CD14-positive monocyte (primary cell): ENCODE measurements at regions not wholly inside any gene's neighbourhood (a gene's known extent, or its start where the extent isn't known, plus 50 kb on each side); places are given as distances from the start of the nearest gene placed in this dataset.

Experiments
- DNase-seq, 3 donors: peaks; one replicate each; pipeline ENCODE4 v3.0.0-alpha.2; 2011 to 2022
- H2AFZ ChIP-seq: 2 replicates; pipeline ENCODE4 v1.6.0; 2012; ENCODE audit warnings: mild to moderate bottlenecking, low read depth, low read length, inconsistent platforms; ENCODE audit not compliant: insufficient read depth, poor library complexity, severe bottlenecking
- H3K27ac ChIP-seq, 2 donors: 1 replicate in 1 of 2; 2 replicates in 1 of 2; pipeline ENCODE4 v1.5.1; 2012 to 2013; ENCODE audit warnings: low read length in 2 of 2, control low read depth in 1 of 2, inconsistent platforms in 1 of 2, low read depth in 1 of 2, mild to moderate bottlenecking in 1 of 2
- H3K27me3 ChIP-seq, 2 donors: one replicate each; pipeline versions ENCODE4 v1.6.0 to v1.6.1; 2011 to 2013; ENCODE audit warnings: low read length in 2 of 2; ENCODE audit not compliant: control insufficient read depth in 2 of 2, insufficient read depth in 2 of 2
- H3K36me3 ChIP-seq, 2 donors: replicated peaks in 1 of 2; 1 replicate in 1 of 2; 2 replicates in 1 of 2; pipeline versions ENCODE4 v1.5.1 to v1.6.1; 2012 to 2013; ENCODE audit warnings: low read length in 2 of 2, control low read depth in 1 of 2, inconsistent platforms in 1 of 2, mild to moderate bottlenecking in 1 of 2; ENCODE audit not compliant: insufficient read depth in 2 of 2, control insufficient read depth in 1 of 2
- H3K4me1 ChIP-seq, 2 donors: 1 replicate in 1 of 2; 2 replicates in 1 of 2; pipeline versions ENCODE4 v1.5.1 to v1.6.1; 2012 to 2013; ENCODE audit warnings: low read length in 2 of 2, control low read depth in 1 of 2, inconsistent platforms in 1 of 2, mild to moderate bottlenecking in 1 of 2, moderate library complexity in 1 of 2; ENCODE audit not compliant: insufficient read depth in 2 of 2, control insufficient read depth in 1 of 2
- H3K4me2 ChIP-seq: replicated peaks from 2 replicates; pipeline ENCODE3; 2012; ENCODE audit warnings: low read length, moderate library complexity, mild to moderate bottlenecking; ENCODE audit not compliant: poor library complexity, severe bottlenecking; ENCODE audit errors: extremely low read depth
- H3K4me3 ChIP-seq, 3 experiments: fragments of 200-600 bp in 1 of 3; sonication (generic) in 1 of 3; replicated peaks in 1 of 3; 1 replicate in 2 of 3; 2 replicates in 1 of 3; pipeline ENCODE4 v1.5.1; 2011 to 2013; ENCODE audit warnings: low read length in 3 of 3, mild to moderate bottlenecking in 3 of 3, control low read depth in 2 of 3, low read depth in 2 of 3, inconsistent platforms in 1 of 3, moderate library complexity in 1 of 3
- H3K79me2 ChIP-seq: 2 replicates; pipeline ENCODE4 v1.6.0; 2012; ENCODE audit warnings: mild to moderate bottlenecking, control low read depth, inconsistent platforms, low read length, moderate library complexity; ENCODE audit not compliant: insufficient read depth
- H3K9ac ChIP-seq: 2 replicates; pipeline ENCODE4 v1.6.0; 2017; ENCODE audit warnings: low read length, mild to moderate bottlenecking; ENCODE audit not compliant: insufficient read depth, poor library complexity, severe bottlenecking
- H3K9me3 ChIP-seq, 2 donors: replicated peaks in 1 of 2; 1 replicate in 1 of 2; 2 replicates in 1 of 2; pipeline versions ENCODE4 v1.5.1 to v1.6.1; 2012 to 2013; ENCODE audit warnings: low read length in 2 of 2, control low read depth in 1 of 2; ENCODE audit not compliant: control insufficient read depth in 1 of 2, insufficient read depth in 1 of 2
- H4K20me1 ChIP-seq: 2 replicates; pipeline ENCODE4 v1.6.0; 2012; ENCODE audit warnings: mild to moderate bottlenecking, low read length, control low read depth, moderate library complexity; ENCODE audit not compliant: insufficient read depth
- H3K27ac Mint-ChIP-seq, 7 donors: one replicate each; pipeline ENCODE4 v1.8.0; 2020; ENCODE audit warnings: mild to moderate bottlenecking in 7 of 7, mixed read lengths in 7 of 7, moderate library complexity in 6 of 7, inconsistent platforms in 2 of 7
- H3K27me3 Mint-ChIP-seq, 3 donors: one replicate each; pipeline ENCODE4 v1.8.0; 2021 to 2022; ENCODE audit warnings: low read depth in 3 of 3, mild to moderate bottlenecking in 3 of 3, mixed read lengths in 3 of 3, moderate library complexity in 3 of 3, inconsistent platforms in 1 of 3
- H3K36me3 Mint-ChIP-seq, 2 donors: one replicate each; pipeline ENCODE4 v1.8.0; 2020; ENCODE audit warnings: mixed read lengths in 2 of 2, inconsistent platforms in 1 of 2, mild to moderate bottlenecking in 1 of 2
- H3K4me1 Mint-ChIP-seq: one replicate; pipeline ENCODE4 v1.8.0; 2020; ENCODE audit warnings: mild to moderate bottlenecking, mixed read lengths
- H3K4me3 Mint-ChIP-seq, 2 donors: one replicate each; pipeline ENCODE4 v1.8.0; 2020; ENCODE audit warnings: mild to moderate bottlenecking in 2 of 2, mixed read lengths in 2 of 2, moderate library complexity in 1 of 2
- H3K9me3 Mint-ChIP-seq, 7 donors: one replicate each; pipeline ENCODE4 v1.8.0; 2020 to 2022; ENCODE audit warnings: mixed read lengths in 7 of 7, mild to moderate bottlenecking in 6 of 7, moderate library complexity in 6 of 7, inconsistent platforms in 2 of 7
- CTCF ChIP-seq: fragments of 200-600 bp; IDR thresholded peaks from one replicate; pipeline ENCODE4 v1.8.0; 2022; ENCODE audit warnings: antibody characterized with exemption, mild to moderate bottlenecking
- WGBS: methylation state at CpG from one replicate; pipeline ENCODE4 v1.1.5; 2013; ENCODE audit warnings: missing lambda C conversion rate; ENCODE audit not compliant: insufficient coverage; 5-methylcytosine and 5-hydroxymethylcytosine counted together
- intact Hi-C, 2 donors: fragments of 100-400 bp; cut with micrococcal nuclease; formaldehyde crosslinking; loops; one replicate each; pipeline versions ENCODE4 v1.15.0 to v1.15.1; 2023

GRCh38 chr6:117078624-117079023 lies 186.7 kb upstream of the VGLL2 start:
- intact Hi-C loops = no loop called here
- no peaks in the 10 kb centered on the region for H3K79me2 ChIP-seq
- no peak for DNase-seq

GRCh38 chr6:117079951-117080350 lies 185.4 kb upstream of the VGLL2 start:
- no CpG with 5 or more reads among the region's 2 CpGs for WGBS
- Histone ChIP-seq H3K4me1 (no peaks in the 10 kb centered on the region), H3K27ac (no peak overlapping the region), H4K20me1 (no peaks in the 10 kb centered on the region), H3K9ac (no peak overlapping the region), H3K27me3 (no peaks in the 10 kb centered on the region), H3K4me2 (no peak overlapping the region), H3K4me3 (no peak overlapping the region), H2AFZ (no peak overlapping the region), H3K36me3 (no peaks in the 10 kb centered on the region), H3K79me2 (no peaks in the 10 kb centered on the region), H3K9me3 (peaks cover 0 to 5% of the 10 kb centered on the region in 2 donors)
- H3K27me3 Mint-ChIP-seq = peaks cover 0 to 1% (median 0%) of the 10 kb centered on the region in 3 donors
- H3K27ac Mint-ChIP-seq = no peak overlapping the region
- H3K9me3 Mint-ChIP-seq = peaks cover 0 to 8% (median 2%) of the 10 kb centered on the region in 7 donors
- no peak overlapping the region for H3K4me3 Mint-ChIP-seq
- no peak for TF ChIP-seq CTCF
- no peaks in the 10 kb centered on the region for H3K36me3 Mint-ChIP-seq
- DNase-seq = no peak
- H3K4me1 Mint-ChIP-seq = no peaks in the 10 kb centered on the region
- intact Hi-C loops = no loop called here

More at GRCh38 chr6:117078624-117079023, 186.7 kb upstream of the VGLL2 start:
- H3K4me2 ChIP-seq = no peak overlapping the region
- WGBS = no CpG with 5 or more reads among the region's 2 CpGs
- Mint-ChIP-seq H3K9me3 (peaks cover 0 to 8% (median 2%) of the 10 kb centered on the region in 7 donors), H3K27ac (no peak overlapping the region), H3K4me3 (no peak overlapping the region), H3K36me3 (no peaks in the 10 kb centered on the region), H3K4me1 (no peaks in the 10 kb centered on the region), H3K27me3 (peaks cover 0 to 1% (median 0%) of the 10 kb centered on the region in 3 donors)
- no peaks in the 10 kb centered on the region for H3K27me3 ChIP-seq
- H3K4me1 ChIP-seq = no peaks in the 10 kb centered on the region
- no peaks in the 10 kb centered on the region for H3K36me3 ChIP-seq
- peaks cover 0 to 5% of the 10 kb centered on the region in 2 donors for H3K9me3 ChIP-seq
- no peaks in the 10 kb centered on the region for H4K20me1 ChIP-seq
- no peak overlapping the region for H3K9ac ChIP-seq
- no peak overlapping the region for H2AFZ ChIP-seq
- no peak for TF ChIP-seq CTCF
- no peak overlapping the region for H3K4me3 ChIP-seq
- no peak overlapping the region for H3K27ac ChIP-seq
